Gastrocnemius medialis (tissue), 4 donors: ENCODE measurements at regions not wholly inside any gene's neighbourhood (a gene's known extent, or its start where the extent isn't known, plus 50 kb on each side); places are given as distances from the start of the nearest gene placed in this dataset.

Experiments
- ATAC-seq, 2 donors: fragments of 150-250 bp; one replicate each; pipeline ENCODE4 v1.9.1; 2016
- DNase-seq, 2 donors: peaks; one replicate each; pipeline ENCODE4 v3.0.0-alpha.2; 2019
- H3K27ac ChIP-seq, 4 donors: fragments of 200-600 bp; sonication (generic); 1 replicate in 1 of 4; 2 replicates in 3 of 4; pipeline ENCODE4 v1.5.1; 2016 to 2018; ENCODE audit warnings: mild to moderate bottlenecking in 2 of 4, moderate library complexity in 1 of 4
- H3K27me3 ChIP-seq, 3 donors: fragments of 200-600 bp; sonication (generic) in 2 of 3; 1 replicate in 1 of 3; 2 replicates in 2 of 3; pipeline versions ENCODE4 v1.5.1 to v1.6.0; 2016 to 2019; ENCODE audit warnings: mild to moderate bottlenecking in 1 of 3, moderate library complexity in 1 of 3
- H3K36me3 ChIP-seq, 2 donors: fragments of 200-600 bp; sonication (generic) in 1 of 2; one replicate each; pipeline ENCODE4 v1.5.1; 2017 to 2018
- H3K4me1 ChIP-seq, 2 donors: fragments of 200-600 bp; sonication (generic) in 1 of 2; one replicate each; pipeline ENCODE4 v1.5.1; 2016 to 2017; ENCODE audit warnings: mild to moderate bottlenecking in 2 of 2
- H3K4me3 ChIP-seq, 4 donors: fragments of 200-600 bp; sonication (generic) in 3 of 4; 1 replicate in 1 of 4; 2 replicates in 3 of 4; pipeline ENCODE4 v1.5.1; 2016 to 2019; ENCODE audit warnings: mild to moderate bottlenecking in 2 of 4
- H3K9me3 ChIP-seq, 3 donors: fragments of 200-600 bp; sonication (generic) in 2 of 3; 1 replicate in 1 of 3; 2 replicates in 2 of 3; pipeline ENCODE4 v1.5.1; 2016 to 2019
- POLR2A ChIP-seq, 2 donors: fragments of 450-650 bp; IDR thresholded peaks; one replicate each; pipeline ENCODE4 v1.6.1; 2017; ENCODE audit warnings: antibody characterized with exemption in 2 of 2, mild to moderate bottlenecking in 2 of 2, moderate library complexity in 2 of 2
- in situ Hi-C, 4 donors: fragments of 200-750 bp; cut with MboI; loops; one replicate each; pipeline versions ENCODE4 v1.15.0 to v1.8.0; 2017; ENCODE audit warnings: low sequenced_read_pairs in 4 of 4
- intact Hi-C: fragments of 100-400 bp; cut with DNase I; formaldehyde crosslinking; loops from one replicate; pipeline ENCODE4 v1.15.1; 2023; ENCODE audit warnings: low total_unique reads
- TF ChIP-seq, protein P1 (sequence below), 5 experiments: fragments of 450-650 bp in 3 of 5; fragments of 200-600 bp in 2 of 5; sonication (generic) in 2 of 5; IDR thresholded peaks in 4 of 5; conservative IDR thresholded peaks in 1 of 5; 1 replicate in 4 of 5; 2 replicates in 1 of 5; pipeline ENCODE4 v1.5.1; 2016 to 2019; ENCODE audit warnings: antibody characterized with exemption in 5 of 5, mild to moderate bottlenecking in 3 of 5, moderate library complexity in 3 of 5

DNA sequence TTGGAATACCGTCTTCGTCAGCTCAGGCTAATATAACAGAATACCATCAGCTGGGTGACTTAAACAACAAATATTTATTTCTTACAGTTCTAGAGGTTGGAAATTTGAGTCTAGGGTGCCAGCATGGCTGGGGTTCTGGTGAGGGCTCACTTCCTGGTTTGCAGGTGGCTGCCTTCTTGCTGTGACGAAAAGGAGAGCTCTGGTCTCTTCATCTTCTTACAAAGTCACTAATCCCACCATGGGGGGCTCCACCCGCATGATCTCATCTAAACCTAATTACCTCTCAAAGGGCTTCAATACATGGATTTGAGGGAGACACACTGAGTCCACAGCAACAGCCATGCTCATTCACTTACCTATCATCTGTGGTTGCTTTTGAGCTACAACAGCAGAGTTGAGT lies 78.3 kb downstream of the PSMG1 start:
- DNase-seq (no peak), ATAC-seq (peak in 1 of 2 donors; percentile 7)
- TF ChIP-seq, protein P1, sequence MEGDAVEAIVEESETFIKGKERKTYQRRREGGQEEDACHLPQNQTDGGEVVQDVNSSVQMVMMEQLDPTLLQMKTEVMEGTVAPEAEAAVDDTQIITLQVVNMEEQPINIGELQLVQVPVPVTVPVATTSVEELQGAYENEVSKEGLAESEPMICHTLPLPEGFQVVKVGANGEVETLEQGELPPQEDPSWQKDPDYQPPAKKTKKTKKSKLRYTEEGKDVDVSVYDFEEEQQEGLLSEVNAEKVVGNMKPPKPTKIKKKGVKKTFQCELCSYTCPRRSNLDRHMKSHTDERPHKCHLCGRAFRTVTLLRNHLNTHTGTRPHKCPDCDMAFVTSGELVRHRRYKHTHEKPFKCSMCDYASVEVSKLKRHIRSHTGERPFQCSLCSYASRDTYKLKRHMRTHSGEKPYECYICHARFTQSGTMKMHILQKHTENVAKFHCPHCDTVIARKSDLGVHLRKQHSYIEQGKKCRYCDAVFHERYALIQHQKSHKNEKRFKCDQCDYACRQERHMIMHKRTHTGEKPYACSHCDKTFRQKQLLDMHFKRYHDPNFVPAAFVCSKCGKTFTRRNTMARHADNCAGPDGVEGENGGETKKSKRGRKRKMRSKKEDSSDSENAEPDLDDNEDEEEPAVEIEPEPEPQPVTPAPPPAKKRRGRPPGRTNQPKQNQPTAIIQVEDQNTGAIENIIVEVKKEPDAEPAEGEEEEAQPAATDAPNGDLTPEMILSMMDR (IDR thresholded peaks at IDR 0.05 in 4 of 5, conservative IDR thresholded peaks at IDR 0.05 in 1 of 5) = no peak
- no peak for TF ChIP-seq POLR2A (IDR thresholded peaks at IDR 0.05)
- peak overlapping the region; percentile 42 to 49 (median 44) for H3K27ac ChIP-seq
- H3K4me1 ChIP-seq = peaks cover 11 to 24% of the 10 kb centered on the region in 2 donors
- no peaks in the 10 kb centered on the region for H3K9me3 ChIP-seq
- H3K36me3 ChIP-seq = no peaks in the 10 kb centered on the region
- intact Hi-C loops = no loop called here
- no peak overlapping the region for H3K4me3 ChIP-seq
- H3K27me3 ChIP-seq = no peaks in the 10 kb centered on the region
- in situ Hi-C loops = loop anchor here in 2 of 4 donors (10.0 to 25.0 kb wide), 2 partner anchors 80 to 93 kb away; partner anchors contain the start of gene PSMG1 (in 1 of the 2)

DNA sequence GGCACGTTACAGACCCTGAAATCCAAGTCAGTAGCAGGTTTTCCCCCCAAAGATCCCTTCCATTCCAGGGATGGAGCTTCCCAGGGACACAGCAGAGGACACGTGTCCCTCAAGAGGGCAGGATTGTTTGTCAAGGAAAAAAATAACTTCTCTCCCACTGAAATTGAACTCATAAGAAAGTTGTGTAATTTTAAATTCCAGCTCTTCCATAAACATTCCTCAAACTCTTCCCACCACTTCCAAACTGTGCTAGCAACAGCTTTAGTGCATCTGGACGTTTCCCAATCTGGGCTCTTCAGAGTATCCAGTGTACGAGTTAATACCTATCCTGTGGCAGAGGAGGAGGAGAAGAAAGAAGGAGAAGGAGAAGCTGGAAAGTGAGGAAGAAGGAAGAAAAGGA lies 79.6 kb downstream of the PSMG1 start:
- DNase-seq = no peak
- in situ Hi-C loops = loop anchor here in 2 of 4 donors (10.0 to 25.0 kb wide), 2 partner anchors 81 to 91 kb away; partner anchors contain the start of gene PSMG1 (in 1 of the 2)
- Histone ChIP-seq H3K4me3 (no peak overlapping the region), H3K27ac (peak overlapping the region; percentile 6 to 51 (median 48)), H3K4me1 (peaks cover 11 to 24% of the 10 kb centered on the region in 2 donors), H3K9me3 (no peaks in the 10 kb centered on the region), H3K27me3 (no peaks in the 10 kb centered on the region), H3K36me3 (no peaks in the 10 kb centered on the region)
- intact Hi-C loops = no loop called here
- ATAC-seq = no peak
- TF ChIP-seq, protein P1 (IDR thresholded peaks at IDR 0.05 in 4 of 5, conservative IDR thresholded peaks at IDR 0.05 in 1 of 5) = no peak
- no peak for TF ChIP-seq POLR2A (IDR thresholded peaks at IDR 0.05)

DNA sequence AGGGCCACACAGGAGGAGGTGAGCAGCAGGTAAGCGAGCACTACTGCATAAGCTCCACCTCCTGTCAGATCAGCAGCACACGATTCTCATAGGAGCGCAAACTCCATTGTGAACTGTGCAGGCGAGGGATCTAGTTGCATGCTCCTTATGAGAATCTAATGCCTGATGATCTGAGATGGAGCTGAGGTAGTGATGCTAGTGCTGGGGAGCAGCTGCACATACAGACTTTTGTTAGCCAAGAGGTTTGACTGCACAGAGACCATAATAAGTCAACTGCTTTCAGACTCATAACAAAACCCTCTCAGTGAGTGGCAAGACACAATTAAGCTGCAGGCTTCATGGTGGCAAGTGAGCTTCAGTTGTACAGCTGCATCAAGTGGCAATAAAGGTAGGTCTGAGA lies 83.4 kb downstream of the PSMG1 start:
- Histone ChIP-seq H3K27ac (no peak overlapping the region), H3K9me3 (no peaks in the 10 kb centered on the region), H3K36me3 (no peaks in the 10 kb centered on the region), H3K27me3 (no peaks in the 10 kb centered on the region), H3K4me3 (no peak overlapping the region), H3K4me1 (peaks cover 6 to 28% of the 10 kb centered on the region in 2 donors)
- no peak for DNase-seq
- in situ Hi-C loops (loop anchor here in 2 of 4 donors (10.0 to 25.0 kb wide), 2 partner anchors 85 to 88 kb away; partner anchors contain the start of gene PSMG1 (in 1 of the 2)), intact Hi-C loops (no loop called here)
- TF ChIP-seq, protein P1 (IDR thresholded peaks at IDR 0.05 in 4 of 5, conservative IDR thresholded peaks at IDR 0.05 in 1 of 5) = no peak
- no peak for TF ChIP-seq POLR2A (IDR thresholded peaks at IDR 0.05)
- ATAC-seq = no peak

DNA sequence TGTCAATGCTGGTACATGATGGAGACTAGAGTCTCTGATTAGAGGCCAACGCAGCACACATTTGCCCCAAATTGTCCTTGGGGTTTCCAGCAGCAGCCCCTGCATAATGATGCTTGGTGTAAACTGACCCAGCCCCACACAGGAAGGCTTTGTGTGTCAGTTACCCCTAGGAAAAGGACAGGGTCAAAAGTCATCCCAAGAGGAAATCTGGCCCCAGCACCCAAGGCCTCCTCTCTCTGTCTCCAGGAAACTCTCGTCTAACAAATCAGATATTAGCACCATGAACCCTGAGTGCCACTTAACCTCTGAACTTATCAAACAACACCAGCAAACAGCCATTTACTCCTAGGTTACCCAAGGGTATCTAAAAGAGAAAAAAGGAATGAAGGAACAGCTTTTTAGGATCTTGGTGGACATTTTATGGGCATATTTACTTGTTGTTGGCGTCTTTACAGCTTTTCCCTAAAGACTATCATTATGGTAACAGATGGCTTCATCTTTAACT lies 84.5 kb downstream of the PSMG1 start:
- in situ Hi-C loops = no loop called here
- Histone ChIP-seq H3K9me3 (no peaks in the 10 kb centered on the region), H3K27me3 (no peaks in the 10 kb centered on the region), H3K4me3 (no peak overlapping the region), H3K36me3 (no peaks in the 10 kb centered on the region), H3K27ac (no peak overlapping the region), H3K4me1 (peaks cover 5 to 23% of the 10 kb centered on the region in 2 donors)
- ATAC-seq (no peak), DNase-seq (no peak)
- TF ChIP-seq POLR2A (IDR thresholded peaks at IDR 0.05) = no peak
- TF ChIP-seq, protein P1 (IDR thresholded peaks at IDR 0.05 in 4 of 5, conservative IDR thresholded peaks at IDR 0.05 in 1 of 5) = no peak
- intact Hi-C loops = no loop called here

DNA sequence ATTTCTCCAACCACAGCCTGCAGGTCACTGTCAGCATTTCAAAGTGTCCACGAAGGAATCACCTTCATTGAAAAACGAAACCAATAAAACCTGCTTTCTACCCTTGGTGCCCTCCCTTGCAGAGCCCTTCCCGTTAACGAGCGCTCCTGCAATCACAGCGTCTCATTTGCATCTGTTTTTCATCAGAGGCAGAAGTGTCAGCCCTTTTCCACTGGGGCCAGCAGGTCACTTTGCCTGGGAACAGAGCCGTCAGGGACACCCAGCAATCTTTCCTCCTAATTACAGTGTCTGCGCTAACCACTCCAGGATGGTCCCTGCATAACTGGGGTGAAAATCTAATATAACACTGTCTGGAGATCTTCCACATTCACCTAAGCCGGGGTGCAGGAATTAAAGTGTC lies 85.3 kb downstream of the PSMG1 start:
- no peak for TF ChIP-seq POLR2A (IDR thresholded peaks at IDR 0.05)
- TF ChIP-seq, protein P1 (IDR thresholded peaks at IDR 0.05 in 4 of 5, conservative IDR thresholded peaks at IDR 0.05 in 1 of 5) = no peak
- H3K27ac ChIP-seq = no peak overlapping the region
- intact Hi-C loops = no loop called here
- no peaks in the 10 kb centered on the region for H3K9me3 ChIP-seq
- no peak overlapping the region for H3K4me3 ChIP-seq
- H3K4me1 ChIP-seq = peaks cover 5 to 20% of the 10 kb centered on the region in 2 donors
- no peaks in the 10 kb centered on the region for H3K27me3 ChIP-seq
- DNase-seq (no peak), ATAC-seq (no peak)
- in situ Hi-C loops = no loop called here
- no peaks in the 10 kb centered on the region for H3K36me3 ChIP-seq
